Epithelial cell of proximal tubule (primary cell): ENCODE measurements at regions not wholly inside any gene's neighbourhood (a gene's known extent, or its start where the extent isn't known, plus 50 kb on each side); places are given as distances from the start of the nearest gene placed in this dataset.

ENCODE experiments used
- DNase-seq: peaks from one replicate; pipeline ENCODE4 v3.0.0-alpha.2; 2011; ENCODE audit warnings: low read depth
- H3K4me3 ChIP-seq: 2 replicates; pipeline ENCODE4 v1.5.1; 2011; ENCODE audit warnings: low read depth, mild to moderate bottlenecking, low read length
- TF ChIP-seq, protein P1 (sequence below): conservative IDR thresholded peaks from 2 replicates; pipeline ENCODE4 v1.5.1; 2012; ENCODE audit warnings: low read depth, mild to moderate bottlenecking, low read length

DNA sequence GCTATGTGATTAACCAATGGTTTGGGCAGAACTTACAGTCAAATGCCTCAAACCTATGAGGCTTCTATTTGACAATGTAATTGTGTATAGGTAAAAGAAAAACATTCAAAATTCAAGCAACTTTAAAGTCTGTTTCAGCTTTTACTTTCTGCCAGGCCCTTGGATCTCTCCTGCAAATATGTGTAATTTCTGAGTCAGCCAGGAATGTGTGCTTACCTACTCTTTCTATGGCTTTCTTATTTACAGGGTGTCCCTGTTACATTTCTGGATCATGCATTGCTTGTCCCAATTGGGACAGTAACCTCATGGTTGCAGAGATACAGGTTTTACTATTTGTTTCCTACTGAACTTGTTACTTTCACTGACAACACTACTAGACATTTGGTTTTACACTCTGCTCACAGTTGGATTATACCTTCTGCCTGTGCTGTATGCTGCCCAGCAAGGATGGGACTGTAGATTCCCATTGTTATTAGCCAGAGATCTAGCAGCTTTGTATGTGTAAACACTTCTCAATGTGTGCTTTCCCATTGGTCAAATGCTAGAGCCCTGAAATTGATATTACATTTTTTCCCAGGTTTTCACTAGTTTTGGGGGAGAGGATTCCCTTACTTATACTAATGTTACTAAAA, 355.3 kb downstream of the ARL4A start:
- DNase-seq: peak; percentile 9
- TF ChIP-seq, protein P1, sequence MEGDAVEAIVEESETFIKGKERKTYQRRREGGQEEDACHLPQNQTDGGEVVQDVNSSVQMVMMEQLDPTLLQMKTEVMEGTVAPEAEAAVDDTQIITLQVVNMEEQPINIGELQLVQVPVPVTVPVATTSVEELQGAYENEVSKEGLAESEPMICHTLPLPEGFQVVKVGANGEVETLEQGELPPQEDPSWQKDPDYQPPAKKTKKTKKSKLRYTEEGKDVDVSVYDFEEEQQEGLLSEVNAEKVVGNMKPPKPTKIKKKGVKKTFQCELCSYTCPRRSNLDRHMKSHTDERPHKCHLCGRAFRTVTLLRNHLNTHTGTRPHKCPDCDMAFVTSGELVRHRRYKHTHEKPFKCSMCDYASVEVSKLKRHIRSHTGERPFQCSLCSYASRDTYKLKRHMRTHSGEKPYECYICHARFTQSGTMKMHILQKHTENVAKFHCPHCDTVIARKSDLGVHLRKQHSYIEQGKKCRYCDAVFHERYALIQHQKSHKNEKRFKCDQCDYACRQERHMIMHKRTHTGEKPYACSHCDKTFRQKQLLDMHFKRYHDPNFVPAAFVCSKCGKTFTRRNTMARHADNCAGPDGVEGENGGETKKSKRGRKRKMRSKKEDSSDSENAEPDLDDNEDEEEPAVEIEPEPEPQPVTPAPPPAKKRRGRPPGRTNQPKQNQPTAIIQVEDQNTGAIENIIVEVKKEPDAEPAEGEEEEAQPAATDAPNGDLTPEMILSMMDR: no peak
- no peak overlapping the region for H3K4me3 ChIP-seq

DNA sequence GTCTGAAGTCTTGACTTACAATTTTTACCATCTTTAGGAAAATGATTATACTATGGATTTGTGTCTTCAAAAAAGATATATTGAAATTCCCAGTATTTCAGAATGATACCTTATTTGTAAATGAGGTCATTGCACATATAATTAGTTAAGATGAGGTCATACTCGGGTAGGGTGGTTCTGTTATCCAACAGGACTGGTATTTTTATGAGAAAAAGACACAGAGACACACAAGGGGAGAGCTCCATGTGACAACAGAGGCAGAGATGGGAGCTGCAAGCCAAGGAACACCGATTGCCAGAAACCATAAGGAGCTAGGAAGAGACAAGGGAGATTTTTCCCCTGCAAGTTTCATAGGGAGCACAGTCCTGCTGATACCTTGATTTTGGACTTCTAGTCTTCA, 356.9 kb downstream of the ARL4A start:
- DNase-seq: no peak
- no peak overlapping the region for H3K4me3 ChIP-seq
- TF ChIP-seq, protein P1: no peak

DNA sequence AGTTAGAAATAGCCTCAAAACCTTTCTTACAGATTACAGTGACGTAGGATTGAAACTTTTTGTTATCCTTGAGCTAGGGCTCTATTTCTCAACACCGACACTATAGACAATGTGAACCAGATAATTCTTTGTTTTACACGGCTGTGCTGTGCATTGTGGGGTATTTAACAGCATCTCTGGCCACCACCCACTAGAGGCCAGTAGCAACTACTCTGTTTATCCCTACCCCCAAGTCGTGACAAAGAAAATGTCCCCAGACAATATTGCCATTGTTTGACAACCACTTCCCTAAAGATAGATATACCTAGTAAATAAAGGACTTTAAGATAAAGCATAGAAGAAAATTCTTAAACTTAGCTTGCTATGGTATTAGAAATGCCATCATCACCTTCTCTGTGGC, 359.6 kb downstream of the ARL4A start:
- no peak for DNase-seq
- H3K4me3 ChIP-seq: no peak overlapping the region
- TF ChIP-seq, protein P1: no peak

DNA sequence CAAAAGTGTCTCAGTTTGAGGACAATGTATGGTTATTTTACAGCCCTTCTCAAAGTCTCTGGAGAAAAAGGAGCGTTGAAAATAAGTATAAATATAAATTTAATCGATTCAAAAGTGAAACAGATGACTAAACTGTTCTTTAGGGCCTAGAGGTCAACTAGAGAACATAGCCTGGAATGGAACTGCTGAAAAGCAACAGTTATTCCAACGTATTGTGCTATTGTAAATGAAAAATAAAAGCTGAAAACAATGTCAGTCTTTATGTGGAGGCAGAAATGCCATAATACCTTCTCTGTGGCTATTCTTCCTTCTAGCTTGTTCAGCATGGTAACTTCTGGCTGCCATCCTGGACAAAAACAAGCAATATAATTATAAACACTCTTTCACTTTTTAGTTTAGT, 362.5 kb downstream of the ARL4A start:
- DNase-seq: no peak

DNA sequence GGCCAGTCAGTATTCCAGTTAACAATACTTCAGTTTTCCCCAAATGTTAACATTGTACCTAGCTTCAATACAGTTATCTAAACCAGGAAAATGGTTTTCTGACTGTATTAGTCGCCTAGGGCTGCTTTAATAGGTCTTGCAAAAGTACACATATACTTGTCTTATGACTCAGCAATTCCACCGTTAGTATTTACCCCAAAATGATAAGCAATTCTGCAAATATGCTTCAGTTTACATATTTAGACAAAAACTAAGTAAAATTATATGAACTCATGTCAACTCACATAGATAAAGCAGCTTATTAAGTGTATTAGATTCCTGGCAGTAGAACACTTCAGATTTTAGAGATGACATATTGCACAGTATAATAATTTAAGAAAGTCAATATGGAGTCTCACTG, 363.3 kb downstream of the ARL4A start:
- TF ChIP-seq, protein P1: no peak
- DNase-seq: no peak
- no peak overlapping the region for H3K4me3 ChIP-seq

More for the DNA sequence above, 362.5 kb downstream of the ARL4A start:
- TF ChIP-seq, protein P1: no peak
- no peak overlapping the region for H3K4me3 ChIP-seq

DNA sequence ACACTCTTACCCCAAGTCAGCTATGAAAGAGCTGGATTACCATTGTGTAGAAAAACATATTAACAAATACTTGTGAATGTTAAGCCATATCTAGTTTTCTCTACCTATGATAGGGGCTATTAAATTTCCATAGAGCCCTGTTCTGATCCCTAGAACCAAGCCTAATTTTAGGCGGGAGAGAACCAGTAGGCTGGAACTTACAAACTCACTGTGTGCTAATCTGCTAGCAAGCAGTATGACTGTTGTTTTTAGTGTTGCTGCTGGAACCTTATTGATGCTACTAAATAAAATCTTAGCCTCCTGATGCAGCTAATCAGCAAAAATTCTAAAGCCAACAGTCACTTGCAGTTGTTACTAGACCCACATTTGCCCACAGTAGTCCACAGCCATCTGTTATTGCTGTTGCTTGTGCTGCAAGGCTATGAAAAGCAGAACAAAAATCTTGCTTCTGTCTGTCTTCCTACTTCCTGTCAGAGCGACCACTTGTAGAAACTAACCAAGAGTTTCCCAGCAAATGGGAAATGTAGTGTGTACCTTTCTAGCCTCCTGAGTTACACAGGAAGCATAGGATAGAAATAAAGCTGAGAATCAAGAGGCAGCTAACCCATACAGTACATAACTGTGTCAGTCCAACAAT, 368.4 kb downstream of the ARL4A start:
- no peak for DNase-seq
- H3K4me3 ChIP-seq: no peak overlapping the region
- TF ChIP-seq, protein P1: no peak
